ENCODE measurements at regions not wholly inside any gene's neighbourhood (a gene's known extent, or its start where the extent isn't known, plus 50 kb on each side); places are given as distances from the start of the nearest gene placed in this dataset.
"Not testable (repeated sequence)": the region's sequence is repeated elsewhere in the genome, so short reads cannot be mapped to it uniquely, and the experiment has no call there.

DNA sequence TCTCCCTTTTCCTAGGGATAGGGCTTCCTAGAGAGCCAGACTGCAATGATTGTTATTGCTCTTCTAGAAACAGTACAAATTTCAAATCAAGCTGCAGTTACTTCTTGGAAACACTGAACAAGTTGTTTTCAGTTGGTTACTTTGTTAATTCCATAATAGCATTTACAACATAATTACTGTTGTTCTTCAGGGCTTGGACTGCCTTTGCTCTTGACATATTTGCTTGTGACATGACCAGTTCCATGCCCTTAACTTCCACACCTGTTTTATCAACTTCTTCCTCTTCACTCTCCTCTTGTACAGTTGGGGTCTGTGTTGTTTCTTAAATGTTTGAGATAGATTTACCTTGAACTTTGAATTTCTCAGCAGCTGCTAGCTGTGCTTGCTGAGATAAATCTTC is 104.4 kb downstream of the SEC23IP start:
- DNase-seq (ENCODE audit: extremely low read depth in 1 of 2, low read depth in 1 of 2): no peak

DNA sequence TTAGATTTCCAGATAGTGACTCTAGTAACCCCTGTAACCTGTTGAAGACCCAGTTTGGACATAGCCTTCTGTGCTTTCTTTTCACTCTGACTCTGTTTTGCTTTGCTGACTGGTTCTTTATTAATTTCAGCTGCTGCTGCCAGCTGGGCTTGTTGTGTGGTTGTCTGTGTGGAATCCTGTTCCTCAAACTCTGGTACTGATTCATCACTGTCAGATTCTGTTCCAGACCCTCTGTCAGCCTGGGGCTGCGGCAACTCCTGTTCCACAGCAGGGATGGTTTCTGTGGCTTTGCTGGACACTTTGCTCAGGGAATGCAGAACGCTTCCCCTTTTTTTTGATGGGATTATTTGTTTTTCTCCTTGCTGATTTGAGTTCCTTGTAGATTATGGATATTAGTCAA is 104.9 kb downstream of the SEC23IP start:
- no peak for DNase-seq (ENCODE audit: extremely low read depth in 1 of 2, low read depth in 1 of 2)

DNA sequence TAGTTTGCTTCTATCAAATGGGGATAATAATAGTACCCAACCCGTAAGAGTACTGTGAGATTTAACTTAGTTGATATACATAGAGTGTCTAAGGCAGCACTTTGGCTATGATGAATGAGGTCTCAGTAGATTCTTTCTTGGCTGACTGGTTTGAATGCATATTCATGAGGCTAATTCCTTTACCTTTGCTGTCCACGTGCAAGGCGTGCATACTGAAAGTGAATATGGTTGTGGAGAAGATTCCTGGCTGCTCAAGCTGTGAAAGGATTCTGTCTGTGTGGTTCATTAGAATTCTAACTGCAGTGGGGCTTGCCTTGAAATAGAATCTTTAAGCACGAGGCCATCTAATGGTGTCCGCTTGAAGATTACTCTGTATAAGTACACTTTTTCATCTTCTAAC is 110.3 kb downstream of the SEC23IP start:
- DNase-seq (ENCODE audit: extremely low read depth in 1 of 2, low read depth in 1 of 2): no peak

DNA sequence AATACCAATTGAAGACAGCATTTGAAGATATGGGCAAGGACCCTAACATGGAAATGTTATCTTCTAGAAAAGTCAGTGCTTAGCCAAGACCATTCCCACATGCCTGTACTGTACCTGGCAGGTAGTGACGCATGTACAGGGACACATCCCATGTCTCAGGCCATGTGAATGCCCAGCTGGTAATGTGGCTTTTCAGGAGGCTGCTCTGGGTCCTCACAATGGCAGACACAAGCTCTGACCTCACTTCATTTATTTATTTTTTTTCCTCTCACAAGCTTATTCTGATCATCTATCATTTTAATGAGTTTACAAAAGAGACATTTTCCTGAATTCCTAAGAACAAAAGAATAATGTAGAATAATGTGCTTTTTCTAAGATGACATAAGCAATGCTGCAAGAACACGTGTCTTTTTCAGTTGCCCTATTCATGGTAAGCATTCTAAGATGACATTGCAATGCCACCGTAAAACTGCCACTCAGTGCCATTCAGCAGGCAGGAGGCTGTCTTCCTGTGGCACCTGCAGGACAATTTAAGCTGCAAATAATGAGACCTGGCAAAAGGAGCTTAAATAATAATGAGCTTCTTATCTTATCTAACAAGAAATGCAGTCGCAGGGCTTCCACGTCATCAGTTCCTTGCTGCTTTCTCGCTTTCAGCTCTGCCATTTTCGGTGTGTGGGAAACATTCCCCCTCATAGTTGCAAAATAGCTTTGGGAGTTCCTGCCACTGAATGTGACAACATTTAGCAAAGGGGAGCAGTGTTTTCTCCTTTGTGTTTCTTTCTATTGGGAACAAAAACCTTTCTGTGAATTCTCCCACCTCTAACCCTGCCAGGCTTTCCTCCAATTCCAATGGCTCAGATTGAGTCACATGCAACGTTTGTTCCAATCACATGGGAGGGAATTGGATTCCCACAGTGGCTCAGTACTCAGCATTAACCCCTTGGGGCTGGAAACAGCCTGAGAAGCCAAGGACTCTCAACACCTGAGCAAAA is 113.0 kb downstream of the SEC23IP start:
- no peak for DNase-seq (ENCODE audit: extremely low read depth in 1 of 2, low read depth in 1 of 2)

DNA sequence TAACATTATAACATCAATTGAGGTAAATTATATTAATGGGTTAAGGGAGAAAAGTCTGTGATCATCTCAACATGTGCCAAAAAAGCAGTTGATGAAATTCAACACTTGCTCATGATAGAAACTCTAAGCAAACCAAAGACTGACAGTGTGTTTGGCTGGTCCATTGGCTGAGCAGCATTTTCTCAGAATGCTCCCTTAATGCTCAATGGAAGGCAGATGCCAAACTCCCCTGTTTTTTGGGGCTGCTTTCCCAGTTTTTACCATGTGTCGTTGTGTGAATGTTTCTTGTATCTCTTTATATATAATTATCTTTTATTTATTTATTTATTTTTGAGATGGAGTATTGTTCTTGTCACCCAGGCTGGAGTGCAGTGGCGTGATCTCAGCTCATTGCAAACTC is 114.7 kb downstream of the SEC23IP start:
- DNase-seq (ENCODE audit: extremely low read depth in 1 of 2, low read depth in 1 of 2): no peak

DNA sequence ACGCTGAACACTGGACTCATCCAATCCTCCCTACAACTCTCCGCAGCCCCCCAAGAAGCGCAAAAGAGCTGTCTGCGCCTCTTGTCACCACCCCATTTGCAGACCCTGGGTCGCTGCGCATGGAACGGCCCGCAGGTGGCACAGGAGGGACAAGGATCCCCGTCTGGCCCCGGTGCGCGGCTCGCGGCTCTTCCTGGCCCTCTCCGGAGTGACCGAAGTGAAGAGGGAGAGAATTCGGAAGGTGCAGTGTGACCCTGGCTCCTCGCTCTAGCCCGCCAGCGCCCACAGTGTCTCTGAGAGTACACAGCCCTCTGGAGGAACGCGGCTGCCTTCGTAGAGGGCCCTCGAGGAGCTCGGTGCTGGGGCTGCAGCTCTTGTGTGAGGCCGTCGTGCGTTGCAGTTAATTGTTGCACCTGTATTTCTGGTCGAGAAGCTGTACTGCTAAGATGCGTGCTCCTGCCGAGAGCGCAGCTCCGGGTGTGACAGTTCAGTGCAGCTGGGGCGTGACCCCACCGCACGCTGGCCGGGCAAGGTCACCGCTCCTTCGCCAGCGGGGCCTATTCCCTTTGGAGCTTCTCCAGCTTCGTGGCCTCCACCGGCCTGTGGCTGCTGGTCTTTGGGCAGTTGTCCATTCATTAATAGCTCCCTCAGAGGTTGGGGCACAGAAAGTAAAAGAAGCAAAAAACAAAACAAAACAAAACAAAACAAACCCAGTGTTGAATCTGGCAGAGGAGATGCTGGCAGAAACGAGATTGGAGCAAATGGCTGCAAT is 119.0 kb downstream of the SEC23IP start:
- DNase-seq (ENCODE audit: extremely low read depth in 1 of 2, low read depth in 1 of 2): no peak

DNA sequence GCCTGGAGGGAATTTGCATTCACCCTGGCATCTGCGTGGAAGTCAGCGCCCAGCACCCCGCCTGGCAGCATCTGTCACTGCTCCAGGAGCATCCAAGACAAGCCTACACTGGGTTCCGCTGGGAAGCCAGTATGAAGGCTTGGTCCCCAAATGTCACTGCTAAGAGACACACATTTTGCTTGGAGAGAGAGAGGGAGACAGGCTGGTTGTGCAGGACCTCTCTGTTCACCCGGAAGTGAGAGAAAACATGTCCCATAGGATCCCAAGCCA is 119.5 kb downstream of the SEC23IP start:
- DNase-seq (ENCODE audit: extremely low read depth in 1 of 2, low read depth in 1 of 2): no peak

DNA sequence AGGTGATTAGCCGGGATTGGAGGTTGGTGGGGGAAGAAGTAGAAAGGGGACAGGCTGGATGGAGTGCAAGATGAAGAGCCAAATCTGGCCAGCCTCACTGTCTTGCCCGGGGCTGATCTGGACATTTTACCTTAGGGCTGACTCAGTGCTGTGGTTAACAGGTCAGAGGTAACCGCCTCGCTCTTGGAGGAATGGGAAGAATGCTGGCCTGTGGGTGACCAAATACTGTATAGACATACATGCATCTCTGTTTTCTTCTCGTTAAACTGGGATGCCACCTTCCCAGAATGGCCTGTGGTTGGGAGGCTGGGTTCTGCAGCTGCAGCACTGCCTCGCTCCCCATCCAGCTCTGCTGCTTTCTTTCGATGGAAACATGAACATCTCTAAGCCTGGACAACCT is 120.0 kb downstream of the SEC23IP start:
- no peak for DNase-seq (ENCODE audit: extremely low read depth in 1 of 2, low read depth in 1 of 2)

DNA sequence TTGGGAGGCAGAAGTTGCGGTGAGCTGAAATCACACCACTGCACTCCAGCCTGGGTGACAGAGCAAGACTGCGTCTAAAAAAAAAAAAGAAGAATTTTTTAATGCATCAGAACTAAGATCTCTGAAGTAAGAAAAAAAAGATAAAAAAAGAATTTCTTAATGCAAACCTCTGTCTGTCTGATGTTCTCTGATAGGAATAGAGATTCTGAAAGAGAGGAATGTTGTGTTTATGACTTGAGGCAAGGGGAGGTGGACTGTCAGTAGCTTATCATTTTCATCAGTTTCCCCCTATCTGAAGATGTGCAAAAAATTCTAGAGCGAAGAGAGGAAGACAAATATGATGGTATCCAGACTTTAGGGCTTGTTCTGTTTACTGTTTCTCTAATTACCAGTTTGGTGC is 121.5 kb downstream of the SEC23IP start:
- no peak for DNase-seq (ENCODE audit: extremely low read depth in 1 of 2, low read depth in 1 of 2)

DNA sequence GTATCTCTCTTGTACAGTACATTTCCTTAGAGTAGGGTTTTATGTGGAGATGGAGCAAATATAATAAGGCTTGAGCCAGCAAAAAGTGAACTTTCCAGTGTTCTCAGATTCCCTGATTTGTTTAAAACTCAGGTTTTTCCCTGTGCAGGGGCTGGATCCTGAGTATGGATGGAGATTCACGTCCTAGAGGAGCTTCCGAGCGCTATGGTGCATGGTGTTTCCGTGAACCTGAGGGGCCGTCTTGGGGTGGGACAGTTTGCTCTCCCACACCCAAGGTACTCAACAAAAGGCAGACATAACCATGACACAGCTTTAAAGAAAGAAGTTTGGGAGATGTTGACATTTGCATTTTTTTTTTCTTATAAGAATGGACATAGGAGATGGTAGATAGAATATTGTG is 122.5 kb downstream of the SEC23IP start:
- DNase-seq (ENCODE audit: extremely low read depth in 1 of 2, low read depth in 1 of 2): no peak

DNA sequence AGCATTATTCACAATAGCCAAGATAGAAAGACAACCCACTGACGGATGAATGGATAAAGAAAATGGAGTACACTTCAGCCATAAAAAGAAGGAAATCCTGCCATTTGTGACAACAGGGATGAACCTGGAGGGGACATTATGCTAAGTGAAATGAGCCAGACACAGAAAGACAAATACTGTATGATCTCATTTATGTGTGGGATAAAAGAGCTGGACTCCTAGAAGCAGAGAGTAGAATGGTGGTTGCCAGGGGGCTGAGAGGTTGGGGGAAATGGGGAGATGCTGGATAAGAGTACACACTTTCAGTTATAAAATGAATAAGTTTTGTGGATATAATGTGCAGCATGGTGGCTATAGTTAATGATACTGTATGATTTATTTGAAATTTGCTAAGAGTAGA is 124.4 kb downstream of the SEC23IP start:
- DNase-seq (ENCODE audit: extremely low read depth in 1 of 2, low read depth in 1 of 2): no peak

DNA sequence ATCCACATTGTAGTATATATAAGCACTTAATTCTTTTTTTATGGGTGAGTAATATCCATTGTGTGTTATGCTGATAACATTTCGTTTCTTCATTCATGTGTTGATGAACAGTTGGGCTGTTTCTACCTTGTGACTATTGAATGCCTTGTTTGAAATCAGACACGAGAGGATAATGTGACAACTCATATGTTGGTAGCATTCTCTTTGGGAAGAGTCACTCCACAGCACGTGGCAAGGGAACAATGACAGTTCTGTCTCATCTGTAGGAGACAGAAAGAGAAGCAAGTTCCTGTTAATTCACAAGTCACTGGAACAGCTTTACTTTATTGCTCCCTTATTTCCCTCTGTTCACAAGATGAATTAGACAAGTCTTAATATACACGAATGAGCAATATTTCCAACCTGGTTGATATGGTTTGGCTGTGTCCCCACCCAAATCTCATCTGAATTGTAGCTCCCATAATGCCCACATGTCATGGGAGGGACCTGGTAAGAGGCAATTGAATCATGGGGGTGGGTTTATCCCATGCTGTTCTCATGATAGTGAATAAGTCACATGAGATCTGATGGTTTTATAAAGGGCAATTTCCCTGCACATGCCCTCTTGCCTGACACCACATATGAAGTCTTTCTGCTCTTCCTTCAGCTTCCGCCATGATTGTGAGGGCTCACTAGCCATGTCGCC is 125.3 kb downstream of the SEC23IP start:
- DNase-seq (ENCODE audit: extremely low read depth in 1 of 2, low read depth in 1 of 2): no peak

DNA sequence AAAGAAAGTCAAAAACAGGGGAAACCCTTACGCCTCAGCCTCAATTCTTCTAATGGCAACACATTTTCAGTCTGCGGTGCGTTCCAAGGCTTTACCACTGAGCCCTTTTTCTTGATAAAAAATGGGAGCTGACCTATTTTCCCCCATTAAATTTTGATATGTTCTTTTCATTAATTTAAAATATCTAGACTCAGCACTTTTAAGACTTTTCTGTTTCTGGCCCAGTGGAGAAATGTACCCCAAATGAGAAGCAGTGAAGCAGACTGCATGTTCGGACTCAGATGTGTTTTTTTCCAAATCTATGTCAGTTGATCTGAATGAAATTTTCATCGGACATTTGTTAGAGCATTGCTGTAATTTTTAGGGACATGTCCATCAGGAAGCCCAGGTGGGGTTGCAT is 126.2 kb downstream of the SEC23IP start:
- no peak for DNase-seq (ENCODE audit: extremely low read depth in 1 of 2, low read depth in 1 of 2)

DNA sequence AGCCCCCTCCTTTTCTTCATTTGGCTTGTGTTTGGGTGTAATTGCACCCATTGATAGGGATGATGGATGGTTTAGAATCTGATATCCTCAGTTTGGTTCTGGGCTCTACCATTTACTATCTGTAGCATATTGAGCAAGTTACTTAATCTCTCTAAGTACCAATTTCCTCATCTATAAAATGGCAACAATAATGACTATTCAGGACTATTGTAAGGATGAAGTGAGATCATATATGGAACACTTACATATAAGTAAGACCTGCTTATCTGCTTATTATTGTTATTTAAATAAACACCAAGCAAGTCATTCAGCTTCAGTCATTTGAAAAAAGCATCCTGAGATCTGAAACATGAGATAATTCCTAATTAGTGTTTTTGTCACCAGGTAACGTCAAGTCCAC is 127.0 kb downstream of the SEC23IP start:
- no peak for DNase-seq (ENCODE audit: extremely low read depth in 1 of 2, low read depth in 1 of 2)

DNA sequence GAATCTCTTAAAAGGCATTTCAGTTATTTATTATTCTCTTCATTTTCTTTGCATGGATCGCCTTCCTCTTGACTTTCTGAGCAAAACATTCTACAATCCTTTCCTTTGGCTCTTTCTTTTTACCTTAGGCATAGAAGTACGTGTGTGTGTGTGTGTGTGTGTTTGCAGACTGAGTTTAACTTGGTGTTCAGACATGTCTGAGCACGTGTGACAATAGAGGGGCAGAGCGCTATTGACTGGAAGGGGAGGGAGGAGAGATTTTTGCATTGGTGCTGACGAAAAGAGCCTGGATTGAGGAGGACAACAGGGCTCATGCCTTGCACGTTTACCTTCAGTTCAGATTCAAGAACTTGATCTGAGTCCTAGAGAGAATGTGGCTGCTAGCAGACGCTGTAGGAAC is 129.8 kb downstream of the SEC23IP start:
- DNase-seq (ENCODE audit: extremely low read depth in 1 of 2, low read depth in 1 of 2): no peak

DNA sequence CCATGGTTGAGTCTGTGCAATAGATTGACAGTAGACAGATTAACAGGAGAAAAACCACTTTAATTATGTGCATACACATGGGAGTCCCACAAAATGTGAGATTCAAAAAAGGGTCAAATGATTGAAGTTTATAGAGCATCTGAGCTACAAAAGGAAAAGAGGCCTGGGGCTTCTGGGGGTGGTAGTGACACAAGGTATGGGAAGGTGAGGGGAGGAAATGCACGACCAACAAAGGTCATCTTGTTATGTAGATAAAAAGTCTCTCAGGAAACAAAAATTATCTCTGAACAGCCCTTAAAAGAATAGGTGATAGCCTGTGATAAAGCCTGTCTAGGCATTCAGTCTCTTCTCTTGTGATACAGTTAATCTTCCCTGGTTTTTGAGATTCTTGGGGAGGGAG is 141.7 kb downstream of the SEC23IP start:
- no peak for DNase-seq (ENCODE audit: extremely low read depth in 1 of 2, low read depth in 1 of 2)

DNA sequence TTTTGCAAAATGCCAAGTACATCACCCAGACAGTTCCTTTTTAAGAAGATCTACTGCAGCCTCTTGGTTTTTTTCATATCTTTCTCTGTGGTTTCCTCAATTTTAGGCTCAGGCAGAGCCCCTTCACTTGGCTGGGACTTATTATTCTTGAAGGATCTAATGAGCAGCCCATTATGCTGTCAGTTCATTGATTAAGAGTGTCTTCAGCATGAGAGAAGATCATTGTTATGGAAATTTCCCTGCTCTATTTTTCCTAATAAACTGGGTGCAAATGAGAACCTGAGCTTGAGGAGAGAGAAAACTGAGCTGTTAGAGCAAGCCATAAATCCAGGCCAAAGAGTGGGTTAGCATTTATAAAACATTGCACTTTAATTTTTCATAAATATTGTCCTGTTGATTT is 146.5 kb downstream of the SEC23IP start:
- DNase-seq (ENCODE audit: extremely low read depth in 1 of 2, low read depth in 1 of 2): no peak

DNA sequence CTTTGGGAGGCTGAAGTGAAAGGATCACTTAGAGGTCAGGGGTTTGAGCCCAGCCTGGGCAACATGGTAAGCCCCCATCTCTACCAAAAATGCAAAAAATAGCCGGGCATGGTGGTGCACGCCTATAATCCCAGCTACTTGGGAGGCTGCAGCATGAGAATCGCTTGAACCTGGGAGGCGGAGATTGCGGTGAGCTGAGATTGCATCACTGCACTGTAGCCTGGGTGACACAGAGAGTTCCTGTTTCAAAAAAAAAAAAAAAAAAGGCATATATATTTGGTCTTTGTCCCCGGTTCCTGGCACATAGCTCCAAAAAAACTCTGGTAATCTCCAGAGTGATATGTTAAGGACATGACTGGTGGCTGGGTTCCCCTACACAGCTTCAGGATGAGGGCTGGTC is 147.3 kb downstream of the SEC23IP start:
- DNase-seq (ENCODE audit: extremely low read depth in 1 of 2, low read depth in 1 of 2): no peak

DNA sequence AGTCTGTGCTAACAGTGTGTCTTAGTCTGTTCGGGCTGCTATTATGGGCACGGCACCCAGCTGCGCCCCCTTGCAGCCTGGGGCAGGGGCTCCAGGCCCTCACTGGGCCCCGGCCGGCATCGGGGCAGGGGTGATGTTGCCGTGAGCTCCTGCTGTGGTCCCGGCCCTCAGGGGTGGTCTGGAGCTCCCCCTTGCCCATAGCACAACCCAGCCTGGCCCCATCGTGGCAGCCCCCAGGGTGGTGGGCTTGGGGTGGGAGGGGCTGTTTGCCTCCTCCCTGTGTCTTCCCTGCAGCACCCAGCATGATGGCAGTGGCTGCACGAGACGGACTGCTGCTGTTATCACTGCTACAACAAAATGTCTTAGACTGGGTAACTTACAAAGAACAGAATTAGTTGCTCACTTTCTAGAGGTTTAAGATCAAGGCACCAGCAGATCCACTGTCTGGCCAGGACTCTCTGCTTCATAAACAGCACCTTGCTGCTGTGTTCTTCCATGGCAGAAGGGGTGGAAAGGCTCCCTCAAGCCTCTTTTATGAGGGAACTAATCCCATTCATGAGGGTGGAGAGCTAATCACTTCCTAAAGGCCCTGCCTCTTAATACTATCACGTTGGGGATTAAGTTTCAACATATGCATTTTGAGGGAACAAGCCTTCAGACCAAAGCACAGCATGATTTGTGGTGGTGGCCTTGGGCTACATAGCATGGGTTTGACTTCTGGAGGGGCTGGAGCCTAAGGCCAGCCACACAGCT is 149.5 kb downstream of the SEC23IP start:
- no peak for DNase-seq (ENCODE audit: extremely low read depth in 1 of 2, low read depth in 1 of 2)

DNA sequence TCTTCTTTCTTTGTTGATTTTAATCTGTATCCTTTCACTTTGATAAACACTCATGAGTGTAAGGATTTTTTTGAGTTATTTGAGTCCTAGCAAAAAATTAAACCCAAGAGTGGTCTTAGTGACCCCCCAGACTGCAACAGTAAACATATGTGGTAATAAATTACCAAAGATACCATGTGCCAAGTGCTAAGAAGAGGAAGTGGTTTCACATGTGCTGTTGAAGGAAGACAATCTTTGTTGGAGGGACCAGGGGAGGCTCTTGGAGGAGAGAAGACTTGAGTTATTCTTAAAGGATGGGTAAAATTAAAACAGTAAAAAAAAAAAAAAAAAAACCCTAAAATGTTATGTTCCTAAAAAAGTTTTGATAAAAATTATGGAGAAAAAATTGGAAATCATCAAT is 150.2 kb downstream of the SEC23IP start:
- DNase-seq (ENCODE audit: extremely low read depth in 1 of 2, low read depth in 1 of 2): no peak

DNA sequence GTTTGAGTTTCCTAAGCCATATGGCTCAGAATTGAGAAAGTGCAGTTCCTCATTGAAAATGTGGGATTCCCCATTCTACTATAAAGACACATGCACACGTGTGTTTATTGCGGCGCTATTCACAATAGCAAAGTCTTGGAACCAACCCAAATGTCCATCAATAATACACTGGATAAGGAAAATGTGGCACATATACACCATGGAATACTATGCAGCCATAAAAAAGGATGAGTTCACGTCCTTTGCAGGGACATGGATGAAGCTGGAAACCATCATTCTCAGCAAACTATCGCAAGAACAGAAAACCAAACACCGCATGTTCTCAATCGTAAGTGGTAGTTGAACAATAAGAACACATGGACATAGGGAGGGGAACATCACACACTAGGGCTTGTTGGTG is 154.8 kb downstream of the SEC23IP start:
- not testable (repeated sequence) for DNase-seq (ENCODE audit: extremely low read depth in 1 of 2, low read depth in 1 of 2)
